NB4 (cell line): ENCODE measurements at regions not wholly inside any gene's neighbourhood (a gene's known extent, or its start where the extent isn't known, plus 50 kb on each side); places are given as distances from the start of the nearest gene placed in this dataset.

Source experiments
- CTCF ChIP-seq: IDR thresholded peaks from one replicate; pipeline ENCODE4 v1.5.1; 2012; ENCODE audit warnings: low read depth, low read length
- MAX ChIP-seq: IDR thresholded peaks from 2 replicates; pipeline ENCODE4 v1.6.1; 2011; ENCODE audit warnings: low read depth, low read length

DNA sequence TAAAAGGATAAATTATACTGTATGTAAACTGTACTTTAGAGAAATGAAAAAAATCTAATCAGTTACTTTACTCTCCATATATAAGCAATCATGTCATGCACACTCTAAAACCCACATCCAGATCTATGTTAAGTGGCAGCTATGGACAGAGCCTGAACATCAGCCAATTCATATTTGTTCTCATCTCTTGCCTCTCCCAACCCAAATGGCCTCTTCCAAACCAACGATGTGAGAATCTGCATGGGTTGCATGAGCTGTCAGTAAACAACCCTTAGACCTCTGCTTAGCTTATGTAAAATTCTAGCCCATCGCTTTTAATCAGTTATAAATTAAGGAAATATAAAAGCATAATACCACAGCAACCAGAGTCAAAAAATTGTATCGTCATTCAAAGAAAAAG, 288.7 kb upstream of the INTU start:
- no peak for TF ChIP-seq CTCF
- TF ChIP-seq MAX = no peak
